Astrocyte (in vitro differentiated cells and primary cell): ENCODE measurements at regions not wholly inside any gene's neighbourhood (a gene's known extent, or its start where the extent isn't known, plus 50 kb on each side); places are given as distances from the start of the nearest gene placed in this dataset.

Source experiments
- CTCF ChIP-seq: IDR thresholded peaks from 2 replicates; pipeline ENCODE4 v1.5.1; 2011; ENCODE audit warnings: low read depth, mild to moderate bottlenecking, inconsistent platforms, low read length, moderate library complexity; ENCODE audit not compliant: insufficient read depth
- EZH2 ChIP-seq: IDR thresholded peaks from 2 replicates; pipeline ENCODE4 v1.6.1; 2012; ENCODE audit warnings: mild to moderate bottlenecking, low read length, inconsistent platforms; ENCODE audit not compliant: insufficient read depth

GRCh38 chr9:32705059-32705458 lies 69.6 kb upstream of the TAF1L start:
- TF ChIP-seq CTCF: no peak
- TF ChIP-seq EZH2: no peak
